AG09309 (cell line): ENCODE measurements at regions not wholly inside any gene's neighbourhood (a gene's known extent, or its start where the extent isn't known, plus 50 kb on each side); places are given as distances from the start of the nearest gene placed in this dataset.
"Not testable (repeated sequence)": the region's sequence is repeated elsewhere in the genome, so short reads cannot be mapped to it uniquely, and the experiment has no call there.

Source experiments
- DNase-seq: peaks from one replicate; pipeline ENCODE4 v3.0.0-alpha.2; 2010; ENCODE audit warnings: low read depth
- H3K4me3 ChIP-seq: 2 replicates; pipeline ENCODE4 v1.5.1; 2011; ENCODE audit warnings: mild to moderate bottlenecking, low read depth, low read length, moderate library complexity; ENCODE audit not compliant: control insufficient read depth
- TF ChIP-seq, protein P1 (sequence below): IDR thresholded peaks from 2 replicates; pipeline ENCODE4 v1.5.1; 2011; ENCODE audit warnings: mild to moderate bottlenecking, low read depth, low read length, inconsistent platforms; ENCODE audit not compliant: insufficient read depth, control insufficient read depth; ENCODE audit errors: missing control alignments

DNA sequence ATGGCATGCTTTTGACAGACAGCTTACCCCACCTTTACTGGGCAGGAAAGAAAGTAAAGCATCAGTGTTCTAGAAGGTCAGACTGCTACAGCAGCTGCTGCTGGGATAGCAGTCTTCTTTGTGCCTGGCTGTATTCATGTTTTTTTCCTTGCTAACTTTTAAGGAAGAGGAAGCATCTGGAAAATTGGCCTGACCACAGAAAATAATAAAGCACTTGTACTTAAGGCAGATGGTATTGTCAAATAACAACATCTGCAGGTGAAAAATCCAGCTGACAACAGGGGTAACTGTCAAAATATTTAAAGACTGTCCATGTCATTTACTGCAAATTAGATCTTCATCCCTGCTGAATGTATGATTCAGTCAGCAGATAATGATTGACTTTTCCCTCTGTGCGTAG lies 229.0 kb downstream of the OXSM start:
- no peak overlapping the region for H3K4me3 ChIP-seq
- TF ChIP-seq, protein P1, sequence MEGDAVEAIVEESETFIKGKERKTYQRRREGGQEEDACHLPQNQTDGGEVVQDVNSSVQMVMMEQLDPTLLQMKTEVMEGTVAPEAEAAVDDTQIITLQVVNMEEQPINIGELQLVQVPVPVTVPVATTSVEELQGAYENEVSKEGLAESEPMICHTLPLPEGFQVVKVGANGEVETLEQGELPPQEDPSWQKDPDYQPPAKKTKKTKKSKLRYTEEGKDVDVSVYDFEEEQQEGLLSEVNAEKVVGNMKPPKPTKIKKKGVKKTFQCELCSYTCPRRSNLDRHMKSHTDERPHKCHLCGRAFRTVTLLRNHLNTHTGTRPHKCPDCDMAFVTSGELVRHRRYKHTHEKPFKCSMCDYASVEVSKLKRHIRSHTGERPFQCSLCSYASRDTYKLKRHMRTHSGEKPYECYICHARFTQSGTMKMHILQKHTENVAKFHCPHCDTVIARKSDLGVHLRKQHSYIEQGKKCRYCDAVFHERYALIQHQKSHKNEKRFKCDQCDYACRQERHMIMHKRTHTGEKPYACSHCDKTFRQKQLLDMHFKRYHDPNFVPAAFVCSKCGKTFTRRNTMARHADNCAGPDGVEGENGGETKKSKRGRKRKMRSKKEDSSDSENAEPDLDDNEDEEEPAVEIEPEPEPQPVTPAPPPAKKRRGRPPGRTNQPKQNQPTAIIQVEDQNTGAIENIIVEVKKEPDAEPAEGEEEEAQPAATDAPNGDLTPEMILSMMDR: no peak
- DNase-seq: no peak

DNA sequence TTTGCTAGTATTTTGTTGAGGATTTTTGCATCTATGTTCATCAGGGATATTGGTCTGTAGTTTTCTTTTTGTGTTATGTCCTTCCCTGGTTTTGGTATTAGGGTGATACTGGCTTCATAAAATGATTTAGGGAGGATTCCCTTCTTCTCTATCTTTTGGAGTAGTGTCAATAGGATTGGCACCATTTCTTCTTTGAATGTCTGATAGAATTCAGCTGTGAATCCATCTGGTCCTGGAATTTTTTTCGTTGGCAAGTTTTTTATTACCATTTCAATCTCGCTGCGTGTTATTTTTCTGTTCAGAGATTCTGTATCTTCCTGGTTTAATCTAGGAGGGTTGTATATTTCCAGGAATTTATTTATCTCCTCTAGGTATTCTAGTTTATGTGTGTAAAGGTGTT lies 234.3 kb downstream of the OXSM start:
- H3K4me3 ChIP-seq, DNase-seq: not testable (repeated sequence)

DNA sequence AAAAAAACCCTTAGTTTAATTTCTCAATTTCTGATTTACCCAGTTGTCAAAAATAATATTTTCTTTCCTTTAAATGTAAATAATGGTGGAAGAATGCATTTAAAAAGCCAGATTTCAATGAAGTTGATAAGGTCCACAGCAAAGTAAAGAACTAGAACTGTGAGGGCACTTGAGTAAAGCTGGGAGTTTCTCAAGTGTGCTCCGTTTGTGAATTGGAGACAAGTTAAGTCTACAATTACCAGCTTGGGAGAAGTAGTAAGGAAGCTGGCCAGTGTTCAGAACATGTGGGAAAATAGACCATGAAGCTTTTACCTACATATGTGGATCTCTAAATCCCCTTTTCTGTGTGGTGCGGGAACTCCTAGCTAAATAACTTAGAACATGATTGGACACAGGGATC lies 239.4 kb downstream of the OXSM start:
- no peak for DNase-seq
- TF ChIP-seq, protein P1: no peak
- H3K4me3 ChIP-seq: no peak overlapping the region

DNA sequence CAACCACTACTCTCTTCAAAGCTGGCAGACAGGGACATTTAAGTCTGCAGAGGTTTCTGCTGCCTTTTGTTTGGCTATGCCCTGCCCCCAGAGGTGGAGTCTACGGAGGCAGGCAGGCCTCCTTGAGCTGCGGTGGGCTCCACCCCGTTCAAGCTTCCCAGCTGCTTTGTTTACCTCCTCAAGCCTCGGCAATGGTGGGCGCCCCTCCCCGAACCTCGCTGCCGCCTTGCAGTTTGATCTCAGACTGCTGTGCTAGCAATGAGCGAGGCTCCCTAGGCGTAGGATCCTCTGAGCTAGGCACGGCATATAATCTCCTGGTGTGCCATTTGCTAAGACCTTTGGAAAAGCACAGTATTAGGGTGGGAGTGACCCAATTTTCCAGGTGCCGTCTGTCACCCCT lies 252.2 kb downstream of the OXSM start:
- H3K4me3 ChIP-seq, DNase-seq: not testable (repeated sequence)

DNA sequence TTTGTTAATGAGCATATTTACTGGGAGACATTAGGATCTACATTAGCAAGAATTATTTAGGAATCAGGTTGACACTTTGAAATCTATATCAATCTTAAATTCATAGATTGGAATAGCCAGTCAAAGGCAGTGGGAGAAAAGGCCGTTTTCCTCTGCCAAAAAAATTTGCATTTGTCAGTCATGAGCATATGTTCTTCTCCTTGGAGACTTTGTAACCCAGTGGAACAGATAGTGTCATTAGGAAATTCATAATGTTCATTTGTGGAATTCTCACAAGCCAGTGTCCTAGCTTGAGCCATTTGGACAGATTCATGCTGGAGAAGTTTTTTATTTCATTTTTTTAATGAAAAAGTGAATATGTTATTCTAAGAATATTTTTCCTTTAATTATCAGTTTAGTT lies 260.1 kb downstream of the OXSM start:
- DNase-seq: no peak
- H3K4me3 ChIP-seq: no peak overlapping the region
- TF ChIP-seq, protein P1: no peak

DNA sequence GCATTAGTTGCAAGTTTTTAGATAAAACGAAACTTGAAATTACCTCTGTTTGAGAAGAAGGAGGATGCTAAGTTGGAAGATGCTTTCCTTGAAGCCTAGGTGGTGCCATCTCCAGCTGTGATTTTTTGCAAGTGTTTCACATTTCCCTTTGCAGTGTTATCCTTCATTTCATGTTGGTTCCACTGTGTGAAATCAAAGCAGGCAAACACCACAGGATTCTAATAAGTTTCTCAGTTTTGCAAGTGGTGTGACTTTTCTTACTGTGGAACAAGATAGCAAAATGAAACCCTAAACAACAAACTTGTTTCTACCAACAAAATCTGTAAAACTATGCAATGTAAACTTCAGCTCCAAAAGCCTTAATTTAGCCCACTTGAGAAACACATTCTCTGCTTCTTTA lies 260.9 kb downstream of the OXSM start:
- H3K4me3 ChIP-seq: no peak overlapping the region
- DNase-seq: no peak
- TF ChIP-seq, protein P1: no peak

DNA sequence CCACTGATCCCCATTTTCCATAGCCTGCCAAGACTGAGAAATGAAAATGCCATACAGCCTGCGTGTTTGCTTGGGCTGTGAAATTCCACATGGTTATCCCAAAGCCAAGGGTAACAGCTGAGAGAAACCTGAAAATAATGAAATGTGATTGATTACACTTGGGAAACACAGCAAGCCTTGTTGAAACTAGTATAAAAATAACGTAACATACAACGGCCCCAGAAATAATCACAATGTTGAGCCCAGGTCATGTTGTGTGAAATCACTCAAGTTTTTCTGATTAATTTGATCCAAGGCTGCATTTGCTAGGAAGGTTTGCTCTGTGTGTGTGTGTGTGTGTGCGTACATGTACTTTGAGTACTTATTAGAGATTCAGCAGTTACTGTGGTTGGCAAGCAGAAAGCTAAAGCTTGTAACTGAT lies 269.0 kb downstream of the OXSM start:
- no peak for DNase-seq
- TF ChIP-seq, protein P1: no peak
- no peak overlapping the region for H3K4me3 ChIP-seq

DNA sequence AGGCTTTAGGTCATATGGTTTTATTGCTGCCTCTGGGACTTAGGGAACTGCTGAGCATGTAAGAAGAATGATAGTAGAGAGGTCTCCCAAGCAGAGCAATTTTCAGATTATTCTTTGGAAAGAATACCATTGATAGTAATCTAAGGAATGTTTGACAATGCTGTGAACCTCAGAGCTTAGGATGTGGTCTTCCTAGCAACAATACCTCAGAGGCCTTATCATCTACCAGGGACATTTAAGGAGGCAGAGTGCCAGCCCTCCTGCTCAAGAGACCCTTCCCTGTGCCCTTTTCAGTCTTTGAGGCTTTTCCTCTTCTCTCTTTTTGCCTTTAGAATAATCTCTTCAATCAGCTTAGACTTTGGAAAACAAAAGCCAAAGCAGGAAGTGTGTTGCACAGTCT lies 272.1 kb downstream of the OXSM start:
- TF ChIP-seq, protein P1: no peak
- DNase-seq: no peak
- H3K4me3 ChIP-seq: no peak overlapping the region
